GM04503 (cell line): ENCODE measurements at regions not wholly inside any gene's neighbourhood (a gene's known extent, or its start where the extent isn't known, plus 50 kb on each side); places are given as distances from the start of the nearest gene placed in this dataset.

Experiments used
- DNase-seq: peaks from one replicate; pipeline ENCODE4 v3.0.0-alpha.2; 2012; ENCODE audit warnings: low read depth

DNA sequence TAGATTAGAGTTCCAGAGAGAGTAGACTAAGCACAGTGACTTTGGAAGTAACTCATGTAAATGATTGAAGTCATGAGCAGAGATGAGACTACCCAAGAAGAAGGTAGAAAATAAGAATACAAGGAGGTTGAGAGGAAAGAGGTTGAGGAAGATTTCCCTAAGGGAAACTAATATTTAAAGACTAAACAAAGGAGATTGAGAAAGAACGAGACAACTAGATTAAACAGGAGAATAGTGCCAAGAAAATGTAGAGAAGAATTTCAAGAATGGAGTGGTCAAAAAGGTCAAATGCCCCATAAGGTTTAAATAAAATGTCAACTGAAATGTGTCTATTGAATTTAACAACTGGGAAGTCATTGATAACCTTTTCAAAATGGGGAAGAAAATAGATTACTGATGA lies 59.0 kb downstream of the RPS29 start:
- DNase-seq = no peak

DNA sequence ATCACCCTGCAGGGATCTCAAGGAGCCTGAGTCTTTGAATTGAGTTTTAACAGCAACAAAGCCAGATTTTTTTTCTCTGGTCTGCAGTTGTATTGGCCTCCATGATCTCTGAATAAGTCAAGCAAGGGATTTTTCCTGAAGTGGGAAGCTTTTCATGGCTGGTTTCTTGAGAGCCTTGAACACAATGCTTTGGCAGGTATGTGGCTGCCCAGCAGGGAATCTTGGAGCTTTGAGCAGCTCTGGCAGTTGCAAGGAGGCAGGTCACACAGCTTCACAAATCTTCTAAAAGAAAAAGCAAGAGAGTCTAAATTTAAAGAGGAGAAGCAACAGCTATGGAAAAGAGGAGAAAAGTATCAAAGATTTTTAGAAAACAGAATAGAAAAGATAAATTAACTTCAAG lies 60.1 kb downstream of the RPS29 start:
- no peak for DNase-seq

DNA sequence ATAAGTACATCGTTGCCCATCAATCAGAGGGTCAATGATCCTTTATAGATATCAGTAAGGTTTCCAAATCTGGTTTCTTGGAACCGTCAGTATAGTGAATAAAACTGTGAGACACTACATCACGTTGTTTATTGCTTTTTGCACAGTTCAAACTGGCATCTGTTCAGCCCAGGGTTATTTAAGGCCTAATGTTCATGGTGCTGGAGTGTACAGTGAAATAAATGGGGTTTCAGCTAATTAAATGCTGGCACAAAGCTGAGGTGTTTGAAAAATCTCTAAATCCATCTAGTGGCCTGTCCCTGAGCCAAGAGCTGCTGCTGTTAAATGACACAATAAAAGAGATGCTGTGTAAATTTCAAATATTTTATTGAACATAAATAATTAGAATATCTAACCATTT lies 69.9 kb downstream of the RPS29 start:
- DNase-seq = no peak

DNA sequence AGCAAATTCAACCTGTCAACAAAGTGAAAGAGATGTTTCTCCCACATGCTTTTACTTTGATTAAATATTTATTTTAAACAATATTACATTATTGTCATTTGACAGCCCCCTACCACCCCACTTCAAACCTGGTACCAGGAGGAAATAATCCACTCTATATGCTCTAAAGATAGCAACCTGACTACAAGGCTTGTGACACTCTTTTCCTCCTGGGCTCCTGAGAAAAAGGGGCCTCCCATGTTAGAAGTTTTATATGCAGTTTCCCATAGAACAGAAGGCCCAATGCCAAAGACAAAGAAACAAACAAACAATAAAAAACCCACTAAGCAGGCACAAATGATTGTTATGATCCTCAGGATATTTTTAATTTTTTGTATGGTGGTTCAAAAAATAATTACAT lies 73.6 kb downstream of the RPS29 start:
- DNase-seq = no peak

DNA sequence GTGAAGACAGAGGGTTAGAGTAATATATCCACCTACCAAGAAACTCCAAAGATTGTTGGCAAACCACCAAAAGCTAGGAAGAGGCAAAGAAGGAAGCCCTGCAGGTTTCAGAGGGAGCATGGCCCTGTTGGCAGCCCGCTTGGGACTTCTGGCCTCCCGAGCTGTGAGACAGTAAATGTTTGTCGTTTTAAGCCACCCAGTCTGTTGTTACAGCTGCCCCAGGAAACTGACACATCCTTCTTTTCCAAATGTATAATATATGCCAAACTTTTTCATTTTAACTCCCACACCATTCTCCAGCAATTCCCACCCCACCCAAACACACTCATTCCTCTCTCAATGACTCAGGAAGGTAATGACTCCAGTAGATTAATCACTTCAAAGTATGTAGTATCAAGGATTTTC lies 74.0 kb downstream of the RPS29 start:
- peak; percentile 47 for DNase-seq

GRCh38 chr14:49508124-49508523 lies 78.1 kb downstream of the RPS29 start:
- DNase-seq = no peak

DNA sequence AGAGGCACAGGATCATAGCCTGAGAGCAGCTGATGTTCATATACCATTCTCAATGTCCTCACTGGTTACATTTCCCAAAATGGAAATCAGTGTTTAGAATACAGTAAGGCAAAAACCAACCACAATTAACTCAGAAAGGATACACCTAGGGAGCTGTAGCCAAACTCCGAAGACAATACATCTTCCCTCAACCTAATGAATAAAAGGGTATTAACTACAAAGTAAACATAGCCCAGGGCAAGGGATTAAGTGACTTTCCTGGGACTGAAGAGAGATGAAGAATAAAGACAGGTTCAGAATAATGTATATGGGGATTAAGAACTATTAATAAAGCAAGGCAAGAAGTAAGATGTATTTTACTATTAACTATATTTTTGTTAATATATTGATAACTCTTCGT lies 79.5 kb downstream of the RPS29 start:
- DNase-seq = no peak

- no peak for DNase-seq
Observed at GRCh38 chr14:49505041-49505766, 81.0 kb downstream of the RPS29 start.

DNA sequence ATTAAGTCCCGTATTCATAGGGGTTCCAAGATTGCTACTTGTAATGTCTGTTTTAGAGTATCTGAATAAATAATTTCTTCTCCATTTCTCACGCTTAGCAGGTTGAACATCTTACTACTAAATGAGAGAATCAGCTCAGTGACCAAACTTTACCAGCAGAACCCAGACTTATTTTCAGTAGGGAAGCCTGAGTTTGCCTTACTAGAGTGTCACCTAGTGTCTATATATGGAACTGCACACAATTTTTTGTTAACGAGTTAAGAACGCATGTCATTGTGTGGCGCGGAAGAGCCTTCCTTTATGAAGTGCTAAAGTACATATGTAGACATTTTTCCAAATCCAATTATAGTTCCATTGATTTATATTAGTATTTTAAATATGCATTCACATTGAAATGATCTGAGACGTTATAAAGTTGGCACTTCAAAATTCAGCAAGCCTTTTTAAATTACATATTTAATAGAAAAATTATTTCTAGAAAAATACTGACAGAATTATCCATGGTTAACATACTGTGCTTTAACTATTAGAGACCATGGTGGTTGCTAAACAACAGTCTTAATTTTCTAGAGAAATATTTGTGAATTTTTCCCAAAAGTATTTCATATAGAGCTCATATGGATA lies 88.3 kb downstream of the RPS29 start:
- no peak for DNase-seq

GRCh38 chr14:49497267-49497666 lies 88.9 kb downstream of the RPS29 start:
- DNase-seq = no peak

- DNase-seq = no peak
Observed at GRCh38 chr14:49494836-49495235, 91.3 kb downstream of the RPS29 start.

DNA sequence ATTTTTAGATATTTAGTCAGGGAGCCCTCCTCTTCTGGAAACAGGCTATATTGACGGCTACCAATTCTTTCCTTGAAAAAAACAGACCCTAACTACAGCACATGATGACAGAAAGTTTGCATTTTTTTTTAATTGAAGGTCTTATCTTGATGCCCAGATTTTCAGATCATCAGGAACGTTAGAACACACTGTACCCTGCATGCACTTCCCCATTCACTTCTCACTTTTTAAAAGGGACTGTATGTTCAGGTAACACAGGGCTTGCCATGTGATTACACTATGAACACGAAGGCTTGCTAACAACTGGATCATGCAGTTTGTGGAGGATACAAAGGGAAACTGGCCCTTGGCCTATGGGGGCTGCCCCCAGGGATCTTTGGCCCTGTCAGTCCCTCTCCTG lies 92.6 kb downstream of the RPS29 start:
- DNase-seq = no peak

DNA sequence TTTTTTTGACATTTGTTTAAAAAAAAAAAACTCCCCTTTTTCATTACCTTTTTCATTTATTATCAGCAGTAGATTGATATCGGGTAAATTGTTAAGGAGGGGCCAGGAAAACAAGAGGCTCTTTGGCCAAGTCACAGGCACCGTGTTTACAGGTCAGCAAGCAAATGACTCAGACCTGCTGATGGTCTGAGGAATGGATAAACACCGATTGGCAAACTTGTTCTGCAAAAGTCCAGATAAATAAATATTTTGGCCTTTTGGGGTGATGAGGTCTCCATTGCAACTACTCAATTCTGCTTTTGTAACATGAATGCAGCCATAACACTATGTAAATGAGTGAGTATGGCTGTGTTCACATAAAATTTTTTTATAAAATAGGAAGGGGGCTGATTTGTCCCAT lies 94.0 kb downstream of the RPS29 start:
- no peak for DNase-seq

DNA sequence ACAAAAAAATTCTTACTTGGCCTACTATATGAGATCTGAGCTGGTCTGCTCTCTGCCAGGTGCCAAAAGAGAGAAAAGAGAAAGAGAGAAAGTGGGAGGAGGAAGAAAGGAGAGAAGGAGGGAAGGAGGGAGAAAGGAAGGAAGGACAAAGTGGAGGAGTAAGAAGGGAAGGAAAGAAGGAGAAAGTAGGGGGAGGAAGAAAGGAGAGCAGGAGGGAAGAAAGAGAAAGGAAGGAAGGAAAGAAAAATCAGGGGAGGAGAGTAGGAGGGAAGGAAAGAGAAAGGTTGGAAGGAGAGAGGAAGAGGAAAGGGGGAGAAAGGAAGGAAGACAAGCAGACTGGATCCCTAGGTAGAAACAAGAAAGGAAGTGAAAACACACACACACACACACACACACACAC lies 96.8 kb downstream of the RPS29 start:
- no peak for DNase-seq

GRCh38 chr14:49487238-49487637 lies 98.9 kb downstream of the RPS29 start:
- no peak for DNase-seq

DNA sequence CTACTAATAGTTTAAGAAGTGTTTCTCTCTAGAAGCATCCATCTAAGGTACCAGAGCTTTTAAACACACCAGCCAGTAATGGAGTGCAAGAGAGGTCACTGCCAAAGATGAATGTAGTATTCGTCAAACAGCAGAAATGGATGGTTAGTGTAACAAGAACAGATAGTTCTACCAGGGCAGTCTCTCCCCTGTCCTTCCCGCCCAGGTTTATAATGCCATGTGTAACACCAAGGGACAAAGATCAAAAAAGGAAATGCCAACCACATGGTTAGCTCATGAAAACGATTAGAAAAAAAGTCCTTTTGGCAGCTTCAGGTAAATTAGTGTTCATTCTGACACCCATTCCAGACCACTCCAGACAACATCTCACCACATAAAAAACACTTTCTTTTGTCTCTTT lies 100.9 kb downstream of the RPS29 start:
- no peak for DNase-seq

DNA sequence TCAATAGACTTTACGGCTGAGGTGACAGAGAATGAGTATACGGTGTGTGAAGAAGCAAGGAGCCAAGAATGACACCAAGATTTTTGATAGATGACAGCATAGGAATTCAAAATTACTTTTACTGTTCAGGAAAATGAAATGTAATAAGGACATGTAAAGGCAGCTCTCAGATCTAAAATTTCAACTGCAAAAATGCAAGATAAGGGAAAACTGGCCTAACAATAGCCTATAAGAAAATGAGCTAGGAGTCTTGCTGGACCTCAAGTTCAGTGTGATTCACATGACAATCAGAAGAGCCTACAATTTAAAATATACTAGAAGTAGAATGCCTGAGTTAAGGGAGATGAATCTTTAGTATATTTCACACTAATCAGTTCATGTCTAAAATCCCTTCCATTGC lies 102.0 kb downstream of the RPS29 start:
- DNase-seq = no peak

DNA sequence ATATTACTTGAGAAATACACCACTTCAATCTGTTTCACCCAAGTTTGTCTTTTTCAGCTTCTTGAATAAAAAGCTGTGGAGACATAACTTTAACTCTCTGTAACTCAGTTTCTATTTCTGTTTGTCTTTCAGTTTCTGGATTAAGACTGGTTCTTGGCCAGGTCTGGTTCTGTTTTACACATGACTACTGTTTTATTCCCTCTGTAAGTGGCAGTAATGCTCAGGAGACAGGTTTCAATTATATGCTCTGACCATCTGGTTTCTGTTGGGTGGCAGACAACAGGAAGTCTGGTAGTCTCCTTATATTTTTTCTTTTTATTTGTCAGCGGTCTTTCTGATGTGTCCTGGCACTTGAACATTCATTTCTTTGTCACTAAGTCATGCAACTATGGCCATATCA lies 102.9 kb downstream of the RPS29 start:
- DNase-seq = no peak

DNA sequence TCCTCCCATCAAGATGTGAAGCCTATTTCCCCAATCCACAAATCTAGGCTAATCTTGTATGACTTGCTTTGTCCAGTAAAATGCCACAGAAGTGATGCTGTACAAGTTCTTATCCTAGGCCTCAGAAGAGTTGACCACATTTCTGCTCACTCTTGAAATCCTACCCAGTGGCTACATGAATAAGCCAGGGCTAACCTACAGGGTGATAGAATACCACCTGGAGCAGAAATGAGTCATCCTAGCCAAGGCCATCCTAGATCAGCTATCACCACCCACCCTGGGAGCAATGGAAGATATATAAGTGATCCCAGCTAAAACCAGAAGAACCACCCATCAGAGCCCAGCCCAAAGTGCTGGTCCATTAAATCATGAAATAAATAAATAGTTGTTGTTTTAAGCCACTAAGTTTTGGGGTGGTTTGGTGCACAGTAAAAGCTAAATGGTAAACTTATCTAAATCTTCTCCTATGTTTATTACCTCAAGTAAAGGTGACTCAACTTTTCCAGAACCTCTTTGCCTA lies 105.1 kb downstream of the RPS29 start:
- DNase-seq = no peak

- DNase-seq = no peak
Observed at GRCh38 chr14:49480053-49480760, 106.0 kb downstream of the RPS29 start.

DNA sequence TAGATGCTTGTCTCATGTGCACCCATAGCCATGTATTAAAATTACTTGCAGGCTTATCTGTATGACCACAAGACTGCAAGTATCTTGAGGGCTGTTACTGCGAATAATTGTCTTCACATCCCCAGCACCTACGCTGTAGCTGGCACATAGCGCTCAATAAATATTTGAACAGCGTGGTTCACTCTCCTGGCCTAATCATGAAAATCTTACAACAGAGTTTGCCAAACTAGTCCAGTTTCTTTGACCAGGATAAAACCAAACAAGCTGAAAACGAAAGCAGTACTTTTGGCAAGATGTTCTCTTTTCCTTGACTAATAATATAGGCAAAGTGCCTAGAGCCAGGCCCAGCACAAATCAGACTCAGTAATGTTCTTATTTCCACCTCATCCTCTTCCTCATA lies 106.7 kb downstream of the RPS29 start:
- DNase-seq = no peak

DNA sequence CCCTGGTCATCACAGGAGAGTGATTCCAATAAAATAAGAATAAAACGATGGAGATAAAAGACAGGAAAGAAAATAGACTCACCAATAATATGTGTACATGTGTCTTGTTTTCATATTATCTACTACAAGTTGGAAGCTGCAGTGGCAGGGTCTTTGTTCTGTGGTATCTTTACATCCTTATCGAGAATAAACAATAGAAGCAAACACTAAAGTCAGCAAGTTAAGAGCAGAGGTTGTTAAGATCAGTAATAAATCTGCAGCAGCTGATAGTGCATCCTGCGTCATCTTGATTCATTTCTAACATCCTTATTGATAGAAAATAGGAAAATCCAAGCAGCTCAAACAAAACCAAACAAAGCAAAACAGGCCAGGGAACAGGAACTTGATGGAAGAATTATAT lies 107.4 kb downstream of the RPS29 start:
- DNase-seq = no peak

GRCh38 chr14:49467091-49467490 lies 119.1 kb downstream of the RPS29 start:
- no peak for DNase-seq
